Endothelial cell of umbilical vein (primary cell): ENCODE measurements at regions not wholly inside any gene's neighbourhood (a gene's known extent, or its start where the extent isn't known, plus 50 kb on each side); places are given as distances from the start of the nearest gene placed in this dataset.

Source experiments
- BruUV-seq: library from RNA; stranded (reverse); fragments of 400-500 nt; replicated peaks from 2 replicates; lab custom pipeline; 2021; lab: Mats Ljungman, UMichigan
- CTCF ChIA-PET: fragments of 300-600, 350-600 bp; sonication (Branson Sonifier 250); formaldehyde crosslinking; loops from one replicate; lab custom pipeline; 2021; ENCODE audit warnings: antibody characterized with exemption, inconsistent platforms; lab: Charles Lee
- POLR2A ChIA-PET: fragments of 300-600, 350-600 bp; sonication (Branson Sonifier 250); formaldehyde crosslinking; loops from one replicate; lab custom pipeline; 2021; ENCODE audit warnings: antibody characterized with exemption, inconsistent platforms; lab: Charles Lee
- DNase-seq: peaks from one replicate; pipeline ENCODE4 v3.0.0-alpha.2; 2011; ENCODE audit warnings: low read depth, low spot score
- FAIRE-seq: peaks from 2 replicates; lab custom pipeline; 2011; peaks lifted over from hg19 to GRCh38; lab: Jason Lieb, UNC
- H2AFZ ChIP-seq: 2 replicates; pipeline ENCODE4 v1.6.0; 2012; ENCODE audit warnings: low read depth, low read length, control low read depth, inconsistent platforms
- H3K27ac ChIP-seq: 2 replicates; pipeline ENCODE4 v1.5.1; 2011; ENCODE audit warnings: low read depth, mild to moderate bottlenecking, control low read depth, low read length, moderate library complexity; ENCODE audit not compliant: insufficient read depth
- H3K27me3 ChIP-seq, 2 experiments: 2 replicates each; pipeline versions ENCODE4 v1.6.0 to v1.6.1; 2011; ENCODE audit warnings: low read length in 2 of 2, mixed read lengths in 1 of 2; ENCODE audit not compliant: control insufficient read depth in 2 of 2, insufficient read depth in 2 of 2
- H3K36me3 ChIP-seq, 2 experiments: 2 replicates in 1 of 2; 3 replicates in 1 of 2; pipeline ENCODE4 v1.5.1; 2011; ENCODE audit warnings: low read length in 2 of 2, mild to moderate bottlenecking in 1 of 2, moderate library complexity in 1 of 2; ENCODE audit not compliant: control insufficient read depth in 2 of 2, insufficient read depth in 2 of 2; ENCODE audit errors: extremely low read depth in 1 of 2
- H3K4me1 ChIP-seq: 3 replicates; pipeline ENCODE4 v1.5.1; 2011; ENCODE audit warnings: mild to moderate bottlenecking, low read length; ENCODE audit not compliant: control insufficient read depth, insufficient read depth; ENCODE audit errors: extremely low read depth
- H3K4me2 ChIP-seq: 2 replicates; pipeline ENCODE4 v1.6.1; 2011; ENCODE audit warnings: low read length, control low read depth, mixed read lengths; ENCODE audit not compliant: insufficient read depth
- H3K4me3 ChIP-seq, 3 experiments: fragments of 200-600 bp in 1 of 3; sonication (generic), shearing (Covaris generic) in 1 of 3; replicated peaks in 1 of 3; 2 replicates each; pipeline ENCODE4 v1.5.1; 2011 to 2016; ENCODE audit warnings: control low read depth in 3 of 3, low read length in 3 of 3, mild to moderate bottlenecking in 2 of 3, inconsistent platforms in 1 of 3, low read depth in 1 of 3, moderate library complexity in 1 of 3; ENCODE audit not compliant: insufficient read depth in 1 of 3
- H3K79me2 ChIP-seq: 2 replicates; pipeline ENCODE4 v1.6.0; 2012; ENCODE audit warnings: low read length, inconsistent platforms; ENCODE audit not compliant: control insufficient read depth, insufficient read depth
- H3K9ac ChIP-seq: replicated peaks from 2 replicates; pipeline ENCODE3; 2011; ENCODE audit warnings: low read length, control low read depth; ENCODE audit not compliant: insufficient read depth; ENCODE audit errors: extremely low read depth
- H3K9me1 ChIP-seq: replicated peaks from 3 replicates; pipeline ENCODE4 v1.6.0; 2011; ENCODE audit warnings: mild to moderate bottlenecking, low read length; ENCODE audit not compliant: control insufficient read depth, insufficient read depth; ENCODE audit errors: extremely low read depth
- H3K9me3 ChIP-seq: replicated peaks from 2 replicates; pipeline ENCODE4 v1.5.1; 2012; ENCODE audit warnings: low read length, inconsistent platforms; ENCODE audit not compliant: control insufficient read depth, insufficient read depth
- H4K20me1 ChIP-seq: replicated peaks from 2 replicates; pipeline ENCODE3; 2011; ENCODE audit warnings: mild to moderate bottlenecking, low read length; ENCODE audit not compliant: control insufficient read depth, insufficient read depth; ENCODE audit errors: extremely low read depth
- CTCF ChIP-seq, 2 donors: IDR thresholded peaks; 1 replicate in 1 of 2; 2 replicates in 1 of 2; pipeline ENCODE4 v1.5.1; 2011; ENCODE audit warnings: low read length in 2 of 2, mild to moderate bottlenecking in 2 of 2, moderate library complexity in 2 of 2, control low read depth in 1 of 2, inconsistent platforms in 1 of 2, low read depth in 1 of 2; ENCODE audit not compliant: insufficient read depth in 1 of 2; ENCODE audit errors: extremely low read depth in 1 of 2
- EZH2 ChIP-seq: IDR thresholded peaks from 2 replicates; pipeline ENCODE4 v1.6.1; 2012; ENCODE audit warnings: borderline replicate concordance, low read depth, mild to moderate bottlenecking, moderate library complexity, low read length, inconsistent platforms; ENCODE audit not compliant: severe bottlenecking
- FOS ChIP-seq: IDR thresholded peaks from 2 replicates; pipeline ENCODE4 v1.6.1; 2011; ENCODE audit warnings: mild to moderate bottlenecking, low read length, moderate library complexity, borderline replicate concordance; ENCODE audit not compliant: insufficient read depth
- GATA2 ChIP-seq: IDR thresholded peaks from 2 replicates; pipeline ENCODE4 v1.7.0; 2011; ENCODE audit warnings: low read depth, mild to moderate bottlenecking, moderate library complexity, mixed read lengths, low read length; ENCODE audit not compliant: insufficient read length, insufficient read depth
- JUN ChIP-seq: IDR thresholded peaks from 2 replicates; pipeline ENCODE4 v1.6.1; 2011; ENCODE audit warnings: borderline replicate concordance, low read depth; ENCODE audit not compliant: insufficient read length, insufficient read depth
- MAX ChIP-seq: IDR thresholded peaks from 2 replicates; pipeline ENCODE4 v1.6.1; 2011; ENCODE audit not compliant: insufficient read depth, insufficient read length
- MYC ChIP-seq: IDR thresholded peaks from one replicate; pipeline ENCODE4 v1.6.1; 2011; ENCODE audit warnings: mild to moderate bottlenecking, low read depth, low read length
- POLR2A ChIP-seq: IDR thresholded peaks from 2 replicates; pipeline ENCODE4 v1.6.1; 2012; ENCODE audit warnings: low read depth, mild to moderate bottlenecking, control low read depth, low read length
- POLR2AphosphoS5 ChIP-seq: IDR thresholded peaks from 2 replicates; pipeline ENCODE4 v1.6.1; 2012; ENCODE audit warnings: low read depth, mild to moderate bottlenecking, control low read depth, low read length, moderate library complexity; ENCODE audit not compliant: insufficient read depth
- dilution Hi-C: fragments of 300-500 bp; cut with MboI; formaldehyde crosslinking; loops from one replicate; pipeline ENCODE4 v1.15.0; 2019; ENCODE audit warnings: low sequenced_read_pairs; ENCODE audit not compliant: extremely low pct_ligation_motif_present
- intact Hi-C: fragments of 100-400 bp; cut with micrococcal nuclease; formaldehyde crosslinking; loops from one replicate; pipeline ENCODE4 v1.10.0; 2022

DNA sequence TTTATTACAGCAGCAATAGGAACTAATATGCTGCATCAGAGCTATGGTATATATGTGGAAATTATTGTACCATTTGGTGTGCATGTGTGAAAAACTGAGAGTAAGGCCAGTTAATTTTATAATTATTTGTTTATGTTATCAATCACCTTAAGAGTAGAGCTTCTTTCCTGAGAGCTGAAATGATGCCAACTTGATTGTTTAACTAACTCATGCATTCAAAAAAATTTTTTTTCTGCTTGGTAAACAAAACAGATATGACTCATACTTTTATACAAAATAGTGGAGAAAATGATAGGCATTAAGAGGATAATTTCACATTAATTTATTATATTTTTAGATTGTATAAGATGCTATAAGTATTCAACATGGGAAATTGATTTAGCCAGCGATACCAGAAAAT lies 622.7 kb downstream of the RAPGEF2 start:
- Histone ChIP-seq H3K27ac (no peak overlapping the region), H3K79me2 (no peaks in the 10 kb centered on the region), H3K27me3 (no peaks in the 10 kb centered on the region), H3K4me3 (no peak overlapping the region), H3K9me1 (no peaks in the 10 kb centered on the region), H2AFZ (no peak overlapping the region), H4K20me1 (no peaks in the 10 kb centered on the region), H3K36me3 (no peaks in the 10 kb centered on the region), H3K4me2 (no peak overlapping the region), H3K9ac (no peak overlapping the region), H3K4me1 (no peaks in the 10 kb centered on the region), H3K9me3 (no peaks in the 10 kb centered on the region)
- DNase-seq: no peak
- dilution Hi-C loops (no loop called here), intact Hi-C loops (no loop called here)
- BruUV-seq: no TSS peak
- FAIRE-seq: no peak
- TF ChIP-seq MYC: no peak
- no peak for TF ChIP-seq CTCF (IDR thresholded peaks at IDR 0.05; ENCODE audit: extremely low read depth in 1 of 2, insufficient read depth in 1 of 2, low read depth in 1 of 2, low read length in 2 of 2)
- TF ChIP-seq MAX: no peak
- no peak for TF ChIP-seq FOS
- TF ChIP-seq JUN: no peak
- TF ChIP-seq EZH2: no peak
- TF ChIP-seq POLR2A: no peak
- TF ChIP-seq GATA2: no peak
- TF ChIP-seq POLR2AphosphoS5: no peak
- CTCF ChIA-PET: no interaction called here
- POLR2A ChIA-PET: no interaction called here
